NOMO-1 treated with dmso at 0.1 percent for 144 hours (cell line): ENCODE measurements at regions not wholly inside any gene's neighbourhood (a gene's known extent, or its start where the extent isn't known, plus 50 kb on each side); places are given as distances from the start of the nearest gene placed in this dataset.

ENCODE experiments used
- DNase-seq: peaks from one replicate; lab custom pipeline; 2025; ENCODE audit not compliant: unreplicated experiment; lab: John Stamatoyannopoulos, UW

- no peak for DNase-seq
These were observed 256.7 kb upstream of the GNAI1 start for GRCh38 chr7:79877874-79878465.

DNA sequence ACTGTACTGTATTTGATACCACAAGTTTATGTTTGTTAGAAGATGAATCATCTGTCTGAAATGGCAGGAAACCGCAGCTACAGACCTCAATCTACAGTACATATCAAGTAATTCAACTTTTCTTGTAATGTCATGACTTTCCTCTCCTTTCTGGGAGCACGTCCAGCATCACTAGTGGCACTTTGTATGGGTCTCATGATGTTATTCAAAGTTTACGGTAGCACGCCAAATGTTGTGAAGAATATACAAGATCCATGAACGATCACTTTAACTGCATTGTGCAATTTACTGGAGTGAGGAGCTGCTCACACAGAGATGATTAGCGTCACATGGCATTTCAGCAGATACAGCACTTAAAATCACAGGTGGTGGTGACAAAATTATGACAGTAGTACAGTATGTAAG, 257.8 kb upstream of the GNAI1 start:
- DNase-seq = no peak

- DNase-seq = no peak
These were observed 259.8 kb upstream of the GNAI1 start for GRCh38 chr7:79874797-79875196.

GRCh38 chr7:79872176-79872575, 262.5 kb upstream of the GNAI1 start:
- DNase-seq = no peak

DNA sequence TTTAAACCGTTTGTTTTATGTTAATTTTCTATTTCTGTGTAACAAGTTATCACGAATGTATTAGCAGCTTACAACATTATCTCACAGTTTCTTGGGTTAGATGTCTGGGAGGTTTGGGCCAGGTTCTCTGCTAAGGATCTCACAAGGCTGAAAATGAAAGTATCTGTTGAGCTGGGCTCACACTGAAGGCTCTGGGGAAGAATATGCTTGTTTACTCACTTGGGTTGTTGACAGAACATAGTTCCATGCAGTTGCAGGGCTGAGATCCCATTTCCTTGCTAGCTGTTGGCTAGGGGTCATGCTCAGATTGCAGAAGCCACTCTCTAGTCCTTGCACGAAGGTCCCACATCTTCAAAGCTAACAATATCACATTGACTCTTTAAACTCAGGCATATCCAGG, 266.6 kb upstream of the GNAI1 start:
- no peak for DNase-seq

GRCh38 chr7:79862447-79863210, 272.0 kb upstream of the GNAI1 start:
- DNase-seq = no peak

DNA sequence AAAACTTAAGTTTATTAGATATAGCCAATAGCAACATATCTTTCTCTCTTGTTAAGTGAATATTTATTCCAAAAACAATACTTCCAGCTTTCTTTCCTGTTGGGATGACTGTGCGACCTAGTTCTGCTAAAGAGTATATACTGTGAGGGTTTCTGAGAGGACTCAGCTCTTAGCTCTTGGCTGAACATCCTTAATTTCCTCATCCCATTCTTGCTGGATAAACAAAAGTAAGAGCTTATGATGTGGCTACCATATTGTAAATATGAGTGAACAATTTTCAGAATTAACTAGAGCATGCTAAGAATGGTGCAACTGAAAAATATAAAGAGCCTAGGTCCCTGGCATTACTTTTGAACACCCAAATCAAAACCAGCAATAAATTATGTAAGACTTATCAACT, 279.5 kb upstream of the GNAI1 start:
- no peak for DNase-seq

DNA sequence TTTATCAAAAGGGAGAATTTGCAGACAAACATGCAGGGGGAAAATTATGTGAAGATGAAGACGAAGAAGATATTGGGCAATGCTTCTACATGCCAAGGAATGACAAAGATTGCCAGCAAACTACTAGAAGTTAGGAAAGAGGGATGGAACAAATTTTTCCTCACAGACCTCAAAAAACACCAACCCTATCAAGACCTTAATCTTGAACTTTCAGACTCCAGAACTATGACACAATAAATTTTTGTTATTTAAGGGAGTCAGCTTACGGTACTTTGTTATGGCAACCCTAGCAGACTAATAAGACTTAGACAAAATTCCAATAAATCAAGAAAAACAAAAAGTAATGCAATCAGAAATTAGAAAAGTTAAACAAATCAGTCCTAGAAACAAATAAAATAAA, 280.0 kb upstream of the GNAI1 start:
- no peak for DNase-seq

DNA sequence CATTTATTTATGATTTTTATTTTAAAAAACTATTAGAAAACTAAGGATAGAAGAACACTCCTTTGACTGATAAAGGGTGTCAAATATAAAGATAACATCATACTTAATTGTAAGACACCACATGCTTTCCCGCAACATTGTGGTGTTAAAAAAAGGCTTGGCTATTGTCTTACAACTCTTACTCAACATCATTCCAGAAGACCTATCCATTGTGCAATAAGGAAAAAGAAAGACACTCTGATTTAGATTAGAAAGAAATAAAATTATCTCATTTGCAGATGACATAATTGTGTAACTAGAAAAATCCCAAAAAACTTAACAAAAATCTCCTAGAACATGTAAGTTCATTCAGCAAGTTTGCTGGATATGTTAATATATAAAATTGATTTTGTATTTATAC, 296.7 kb upstream of the GNAI1 start:
- no peak for DNase-seq

GRCh38 chr7:79833616-79834015, 301.0 kb upstream of the GNAI1 start:
- DNase-seq = no peak

- no peak for DNase-seq
These were observed 305.8 kb upstream of the GNAI1 start for GRCh38 chr7:79828866-79829265.

- DNase-seq = no peak
These were observed 311.2 kb upstream of the GNAI1 start for GRCh38 chr7:79823246-79823951.

GRCh38 chr7:79822620-79823240, 311.9 kb upstream of the GNAI1 start:
- DNase-seq = no peak

DNA sequence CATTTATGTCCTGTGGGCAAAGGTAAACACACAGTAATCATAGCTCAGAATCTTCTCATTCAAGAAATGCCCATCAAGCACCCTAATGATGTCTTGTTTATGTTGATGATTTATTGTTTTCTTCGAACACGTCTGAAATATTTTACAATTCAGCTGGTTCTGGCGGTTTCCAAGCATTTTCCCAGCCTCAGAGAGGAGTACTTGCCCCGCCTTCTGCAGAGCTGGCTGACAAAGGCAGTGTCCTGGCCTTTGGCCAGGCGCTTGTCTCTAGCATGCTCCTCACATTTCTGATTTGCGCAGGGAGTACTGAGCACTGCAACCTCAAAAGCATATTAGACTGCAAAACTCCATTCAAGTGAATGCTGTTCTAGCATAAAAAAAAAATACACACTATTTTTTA, 314.2 kb upstream of the GNAI1 start:
- no peak for DNase-seq

GRCh38 chr7:79810916-79811315, 323.7 kb upstream of the GNAI1 start:
- DNase-seq = no peak

DNA sequence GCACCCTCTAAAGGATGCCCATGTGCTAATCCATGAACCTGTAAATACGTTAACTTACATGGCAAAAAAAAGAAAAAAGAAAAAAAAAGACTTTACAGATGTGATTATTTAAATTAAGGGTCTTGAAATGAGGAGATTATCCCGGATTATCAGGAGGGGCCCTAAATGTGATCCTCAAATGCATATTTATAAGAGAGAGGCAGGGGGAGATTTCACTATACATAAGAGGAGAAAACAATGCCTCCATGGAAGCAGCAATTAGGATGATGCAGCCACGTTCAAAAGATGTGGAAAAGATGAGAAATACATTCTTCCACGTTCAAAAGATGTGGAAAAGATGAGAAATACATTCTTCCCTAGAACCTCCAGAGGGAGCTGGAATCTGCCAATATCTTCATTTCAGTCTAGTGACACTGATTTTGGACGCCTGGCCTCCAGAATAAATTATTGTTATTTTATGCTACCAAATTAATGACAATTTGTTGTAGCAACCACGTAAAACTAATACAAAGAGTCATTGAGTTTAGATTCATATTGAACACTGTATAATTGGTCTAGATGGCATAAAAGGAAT, 328.4 kb upstream of the GNAI1 start:
- DNase-seq = no peak

DNA sequence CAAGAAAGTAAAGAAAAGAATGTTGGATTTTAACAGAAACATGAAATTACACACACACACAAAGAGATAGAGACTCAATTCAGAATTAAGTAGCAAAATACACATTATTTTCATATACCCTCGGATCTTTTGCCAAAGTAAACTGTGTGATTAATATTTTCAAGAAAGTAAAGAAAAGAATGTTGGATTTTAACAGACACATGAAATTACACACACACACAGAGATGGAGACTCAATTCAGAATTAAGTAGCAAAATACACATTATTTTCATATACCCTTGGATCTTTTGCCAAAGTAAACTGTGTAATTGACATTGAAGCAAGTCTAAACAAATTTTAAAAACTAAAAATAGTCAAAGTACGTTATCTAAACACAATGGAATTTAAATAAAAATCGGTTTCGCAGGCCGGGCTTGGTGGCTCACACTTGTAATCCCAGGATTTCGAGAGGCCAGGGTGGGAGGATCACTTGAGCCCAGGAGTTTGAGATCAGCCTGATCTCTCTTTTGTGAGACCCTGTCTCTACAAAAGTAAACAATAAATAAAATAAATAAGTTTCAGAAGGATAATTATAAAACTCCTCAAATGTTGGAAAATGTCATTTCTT, 337.3 kb upstream of the MAGI2 start:
- DNase-seq = no peak

GRCh38 chr7:79789584-79790345, 336.3 kb upstream of the MAGI2 start:
- no peak for DNase-seq

- no peak for DNase-seq
These were observed 334.2 kb upstream of the MAGI2 start for GRCh38 chr7:79787623-79788022.

DNA sequence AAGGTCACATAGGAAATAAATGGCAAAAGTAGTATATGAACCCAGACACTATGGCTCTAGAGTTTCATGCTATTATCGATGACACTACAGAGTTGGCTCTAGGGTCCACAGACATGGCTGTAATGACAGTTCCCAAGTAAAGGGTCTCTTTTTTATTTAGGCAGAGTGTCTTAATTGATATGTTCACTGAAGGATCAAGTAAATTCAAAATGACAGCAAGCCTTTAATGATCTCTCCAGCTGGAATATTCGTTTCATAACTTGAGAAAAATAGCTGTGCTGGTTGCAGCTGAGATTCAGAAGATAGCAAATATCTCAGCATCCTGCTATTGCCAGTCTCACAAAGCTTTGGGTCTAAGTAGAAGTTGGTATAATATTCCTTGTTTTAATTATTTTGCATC, 333.6 kb upstream of the MAGI2 start:
- no peak for DNase-seq
